ENCODE measurements at regions not wholly inside any gene's neighbourhood (a gene's known extent, or its start where the extent isn't known, plus 50 kb on each side); places are given as distances from the start of the nearest gene placed in this dataset.

DNA sequence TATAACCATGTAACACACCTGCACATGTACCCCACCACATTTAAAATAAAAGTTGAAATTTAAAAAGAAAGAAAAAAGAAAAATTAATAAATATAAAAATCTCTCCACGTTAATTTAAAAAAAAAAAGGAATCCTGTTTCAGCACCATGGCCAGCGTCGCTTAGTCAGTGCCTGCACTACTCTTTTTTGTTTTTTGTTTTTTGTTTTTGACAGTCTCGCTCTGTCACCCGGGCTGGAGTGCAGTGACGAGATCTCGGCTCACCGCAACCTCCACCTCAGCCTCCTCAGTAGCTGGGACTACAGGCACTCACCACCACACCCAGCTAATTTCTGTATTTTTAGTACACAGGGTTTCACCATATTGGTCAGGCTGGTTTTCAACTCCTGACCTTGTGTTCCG, 835.9 kb downstream of the UQCRFS1 start:
- TF ChIP-seq, protein P1, sequence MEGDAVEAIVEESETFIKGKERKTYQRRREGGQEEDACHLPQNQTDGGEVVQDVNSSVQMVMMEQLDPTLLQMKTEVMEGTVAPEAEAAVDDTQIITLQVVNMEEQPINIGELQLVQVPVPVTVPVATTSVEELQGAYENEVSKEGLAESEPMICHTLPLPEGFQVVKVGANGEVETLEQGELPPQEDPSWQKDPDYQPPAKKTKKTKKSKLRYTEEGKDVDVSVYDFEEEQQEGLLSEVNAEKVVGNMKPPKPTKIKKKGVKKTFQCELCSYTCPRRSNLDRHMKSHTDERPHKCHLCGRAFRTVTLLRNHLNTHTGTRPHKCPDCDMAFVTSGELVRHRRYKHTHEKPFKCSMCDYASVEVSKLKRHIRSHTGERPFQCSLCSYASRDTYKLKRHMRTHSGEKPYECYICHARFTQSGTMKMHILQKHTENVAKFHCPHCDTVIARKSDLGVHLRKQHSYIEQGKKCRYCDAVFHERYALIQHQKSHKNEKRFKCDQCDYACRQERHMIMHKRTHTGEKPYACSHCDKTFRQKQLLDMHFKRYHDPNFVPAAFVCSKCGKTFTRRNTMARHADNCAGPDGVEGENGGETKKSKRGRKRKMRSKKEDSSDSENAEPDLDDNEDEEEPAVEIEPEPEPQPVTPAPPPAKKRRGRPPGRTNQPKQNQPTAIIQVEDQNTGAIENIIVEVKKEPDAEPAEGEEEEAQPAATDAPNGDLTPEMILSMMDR (IDR thresholded peaks at IDR 0.05), result no peak
- TF ChIP-seq POLR2A (IDR thresholded peaks at IDR 0.05), result no peak

Measured in sigmoid colon (tissue), 3 donors.